Astrocyte (in vitro differentiated cells and primary cell): ENCODE measurements at regions not wholly inside any gene's neighbourhood (a gene's known extent, or its start where the extent isn't known, plus 50 kb on each side); places are given as distances from the start of the nearest gene placed in this dataset.
A peak's percentile ranks its signal among the peaks of the same experiment; 100 is the strongest.

Source experiments
- DNase-seq: peaks from one replicate; pipeline ENCODE4 v3.0.0-alpha.2; 2010; ENCODE audit warnings: low read depth
- FAIRE-seq: peaks from 2 replicates; lab custom pipeline; 2011; peaks lifted over from hg19 to GRCh38; lab: Jason Lieb, UNC
- H2AFZ ChIP-seq: 2 replicates; pipeline ENCODE4 v1.6.0; 2012; ENCODE audit warnings: low read depth, low read length, inconsistent platforms
- H3K27ac ChIP-seq: 2 replicates; pipeline ENCODE4 v1.5.1; 2011; ENCODE audit warnings: low read depth, low read length, inconsistent platforms
- H3K27me3 ChIP-seq: 2 replicates; pipeline ENCODE4 v1.6.0; 2011; ENCODE audit warnings: low read length, inconsistent platforms; ENCODE audit not compliant: insufficient read depth
- H3K36me3 ChIP-seq: 2 replicates; pipeline ENCODE4 v1.5.1; 2011; ENCODE audit warnings: low read length, inconsistent platforms; ENCODE audit not compliant: insufficient read depth
- H3K4me1 ChIP-seq: 2 replicates; pipeline ENCODE4 v1.5.1; 2011; ENCODE audit warnings: low read length, inconsistent platforms; ENCODE audit not compliant: insufficient read depth
- H3K4me2 ChIP-seq: 2 replicates; pipeline ENCODE4 v1.6.0; 2012; ENCODE audit warnings: low read length, inconsistent platforms
- H3K4me3 ChIP-seq: 2 replicates; pipeline ENCODE4 v1.5.1; 2011; ENCODE audit warnings: low read depth, mild to moderate bottlenecking, low read length, inconsistent platforms; ENCODE audit not compliant: insufficient read depth
- H3K79me2 ChIP-seq: 2 replicates; pipeline ENCODE4 v1.6.0; 2012; ENCODE audit warnings: mild to moderate bottlenecking, low read length, inconsistent platforms; ENCODE audit not compliant: insufficient read depth
- H3K9ac ChIP-seq: 2 replicates; pipeline ENCODE4 v1.6.0; 2012; ENCODE audit warnings: mild to moderate bottlenecking, low read length, inconsistent platforms
- H3K9me3 ChIP-seq: 2 replicates; pipeline ENCODE4 v1.5.1; 2012; ENCODE audit warnings: low read depth, mild to moderate bottlenecking, low read length, inconsistent platforms; ENCODE audit not compliant: insufficient read depth
- H4K20me1 ChIP-seq: 2 replicates; pipeline ENCODE4 v1.6.0; 2012; ENCODE audit warnings: low read length, inconsistent platforms; ENCODE audit not compliant: insufficient read depth
- H3K27ac Mint-ChIP-seq: one replicate; pipeline ENCODE4 v1.8.0; 2021; ENCODE audit warnings: mild to moderate bottlenecking, mixed read lengths; ENCODE audit not compliant: unreplicated experiment
- H3K27me3 Mint-ChIP-seq: one replicate; pipeline ENCODE4 v1.8.0; 2021; ENCODE audit warnings: low read depth, mixed read lengths; ENCODE audit not compliant: unreplicated experiment
- H3K36me3 Mint-ChIP-seq: one replicate; pipeline ENCODE4 v1.8.0; 2021; ENCODE audit warnings: low read depth, mixed read lengths; ENCODE audit not compliant: unreplicated experiment
- H3K4me1 Mint-ChIP-seq: one replicate; pipeline ENCODE4 v1.8.0; 2021; ENCODE audit warnings: low read depth, mixed read lengths; ENCODE audit not compliant: unreplicated experiment
- H3K4me3 Mint-ChIP-seq: one replicate; pipeline ENCODE4 v1.8.0; 2021; ENCODE audit warnings: mild to moderate bottlenecking, moderate library complexity, mixed read lengths; ENCODE audit not compliant: unreplicated experiment
- H3K9me3 Mint-ChIP-seq: one replicate; pipeline ENCODE4 v1.8.0; 2021; ENCODE audit warnings: mild to moderate bottlenecking, mixed read lengths; ENCODE audit not compliant: unreplicated experiment
- EZH2 ChIP-seq: IDR thresholded peaks from 2 replicates; pipeline ENCODE4 v1.6.1; 2012; ENCODE audit warnings: mild to moderate bottlenecking, low read length, inconsistent platforms; ENCODE audit not compliant: insufficient read depth
- TF ChIP-seq, protein P1 (sequence below): IDR thresholded peaks from 2 replicates; pipeline ENCODE4 v1.5.1; 2011; ENCODE audit warnings: low read depth, mild to moderate bottlenecking, inconsistent platforms, low read length, moderate library complexity; ENCODE audit not compliant: insufficient read depth

DNA sequence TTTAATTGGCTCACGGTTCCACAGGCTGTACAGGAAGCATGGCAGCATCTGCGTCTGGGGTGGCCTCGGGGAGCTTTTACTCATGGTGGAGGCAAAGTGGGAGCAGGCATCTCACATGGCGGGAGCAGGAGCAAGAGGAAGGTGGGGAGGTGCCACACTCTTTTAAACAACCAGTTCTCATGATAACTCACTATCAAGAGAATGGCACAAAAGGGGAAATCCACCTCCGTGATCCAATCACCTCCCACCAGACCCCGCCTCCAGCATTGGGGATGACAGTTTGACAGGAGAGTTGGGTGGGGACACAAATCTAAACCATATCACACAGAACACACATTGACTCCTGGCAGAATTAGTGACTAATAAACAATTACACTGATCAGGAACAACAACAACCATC lies 68.6 kb upstream of the ACKR3 start:
- H2AFZ ChIP-seq, result no peak overlapping the region
- Mint-ChIP-seq H3K27me3 (peaks cover 13% of the 10 kb centered on the region), H3K27ac (no peak overlapping the region), H3K4me1 (peaks cover 8% of the 10 kb centered on the region), H3K36me3 (no peaks in the 10 kb centered on the region), H3K9me3 (peaks cover 23% of the 10 kb centered on the region), H3K4me3 (no peak overlapping the region)
- no peaks in the 10 kb centered on the region for H3K9me3 ChIP-seq
- no peak overlapping the region for H3K27ac ChIP-seq
- no peaks in the 10 kb centered on the region for H4K20me1 ChIP-seq
- peaks cover 5% of the 10 kb centered on the region for H3K27me3 ChIP-seq
- TF ChIP-seq, protein P1, sequence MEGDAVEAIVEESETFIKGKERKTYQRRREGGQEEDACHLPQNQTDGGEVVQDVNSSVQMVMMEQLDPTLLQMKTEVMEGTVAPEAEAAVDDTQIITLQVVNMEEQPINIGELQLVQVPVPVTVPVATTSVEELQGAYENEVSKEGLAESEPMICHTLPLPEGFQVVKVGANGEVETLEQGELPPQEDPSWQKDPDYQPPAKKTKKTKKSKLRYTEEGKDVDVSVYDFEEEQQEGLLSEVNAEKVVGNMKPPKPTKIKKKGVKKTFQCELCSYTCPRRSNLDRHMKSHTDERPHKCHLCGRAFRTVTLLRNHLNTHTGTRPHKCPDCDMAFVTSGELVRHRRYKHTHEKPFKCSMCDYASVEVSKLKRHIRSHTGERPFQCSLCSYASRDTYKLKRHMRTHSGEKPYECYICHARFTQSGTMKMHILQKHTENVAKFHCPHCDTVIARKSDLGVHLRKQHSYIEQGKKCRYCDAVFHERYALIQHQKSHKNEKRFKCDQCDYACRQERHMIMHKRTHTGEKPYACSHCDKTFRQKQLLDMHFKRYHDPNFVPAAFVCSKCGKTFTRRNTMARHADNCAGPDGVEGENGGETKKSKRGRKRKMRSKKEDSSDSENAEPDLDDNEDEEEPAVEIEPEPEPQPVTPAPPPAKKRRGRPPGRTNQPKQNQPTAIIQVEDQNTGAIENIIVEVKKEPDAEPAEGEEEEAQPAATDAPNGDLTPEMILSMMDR, result no peak
- TF ChIP-seq EZH2, result no peak
- H3K36me3 ChIP-seq, result no peaks in the 10 kb centered on the region
- FAIRE-seq, result no peak
- no peak overlapping the region for H3K4me3 ChIP-seq
- DNase-seq, result no peak
- peaks cover 4% of the 10 kb centered on the region for H3K4me1 ChIP-seq
- H3K9ac ChIP-seq, result no peak overlapping the region
- H3K79me2 ChIP-seq, result no peaks in the 10 kb centered on the region
- H3K4me2 ChIP-seq, result no peak overlapping the region

DNA sequence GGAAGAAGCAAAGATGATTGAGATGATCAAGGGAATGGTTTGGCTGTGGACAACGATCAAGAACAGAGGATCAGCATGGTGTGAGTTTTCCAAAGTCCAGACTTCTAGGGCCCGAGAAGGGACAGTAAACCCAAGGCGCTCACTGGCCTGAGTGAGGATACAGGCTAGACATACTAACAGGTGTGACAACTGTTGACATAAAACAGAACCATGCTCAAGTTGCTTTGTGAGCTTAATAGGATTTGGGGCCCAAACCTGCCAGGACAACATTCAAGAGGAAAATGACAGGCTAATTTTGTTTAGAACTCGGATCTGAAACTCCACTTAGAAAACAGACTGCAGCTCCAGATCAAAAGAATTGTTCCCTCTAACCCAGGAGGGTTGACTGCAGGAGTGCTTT lies 68.1 kb upstream of the ACKR3 start:
- Mint-ChIP-seq H3K4me3 (no peak overlapping the region), H3K4me1 (peaks cover 8% of the 10 kb centered on the region), H3K27ac (no peak overlapping the region), H3K36me3 (no peaks in the 10 kb centered on the region), H3K27me3 (peaks cover 13% of the 10 kb centered on the region), H3K9me3 (peaks cover 23% of the 10 kb centered on the region)
- peaks cover 8% of the 10 kb centered on the region for H3K27me3 ChIP-seq
- no peak overlapping the region for H3K4me3 ChIP-seq
- no peaks in the 10 kb centered on the region for H3K9me3 ChIP-seq
- no peak for DNase-seq
- no peaks in the 10 kb centered on the region for H3K36me3 ChIP-seq
- TF ChIP-seq, protein P1, result no peak
- no peak for TF ChIP-seq EZH2
- H2AFZ ChIP-seq, result no peak overlapping the region
- H3K4me1 ChIP-seq, result peaks cover 4% of the 10 kb centered on the region
- H3K79me2 ChIP-seq, result no peaks in the 10 kb centered on the region
- H3K27ac ChIP-seq, result no peak overlapping the region
- no peak overlapping the region for H3K9ac ChIP-seq
- FAIRE-seq, result no peak
- H3K4me2 ChIP-seq, result no peak overlapping the region
- no peaks in the 10 kb centered on the region for H4K20me1 ChIP-seq

DNA sequence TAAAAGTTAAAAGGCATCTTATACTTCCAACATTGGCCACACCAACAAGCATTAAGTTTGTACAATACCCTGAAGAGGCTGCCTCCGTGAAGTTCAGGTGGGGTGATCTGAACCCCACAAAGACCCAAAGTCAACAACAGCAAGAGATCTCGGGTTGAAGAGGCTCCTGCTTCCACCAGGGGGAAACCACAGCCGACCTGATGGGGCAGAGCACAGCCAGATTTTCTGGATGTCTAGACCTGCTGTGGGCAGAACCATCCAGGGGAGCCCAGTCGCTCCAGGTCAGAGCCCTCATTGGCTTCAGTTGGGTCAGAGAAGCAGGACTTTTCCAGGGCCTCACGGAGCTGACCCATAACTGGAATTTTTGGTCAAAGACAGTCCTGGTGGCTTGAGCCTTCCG lies 66.5 kb upstream of the ACKR3 start:
- H3K9me3 ChIP-seq, result no peaks in the 10 kb centered on the region
- H3K9me3 Mint-ChIP-seq, result peaks cover 29% of the 10 kb centered on the region
- no peak overlapping the region for H3K27ac ChIP-seq
- no peaks in the 10 kb centered on the region for H3K36me3 Mint-ChIP-seq
- H3K9ac ChIP-seq, result no peak overlapping the region
- TF ChIP-seq, protein P1, result peak; percentile 7
- TF ChIP-seq EZH2, result no peak
- no peak for DNase-seq
- H3K4me2 ChIP-seq, result no peak overlapping the region
- H3K27me3 ChIP-seq, result peaks cover 15% of the 10 kb centered on the region
- H3K27ac Mint-ChIP-seq, result no peak overlapping the region
- H4K20me1 ChIP-seq, result no peaks in the 10 kb centered on the region
- H2AFZ ChIP-seq, result no peak overlapping the region
- H3K36me3 ChIP-seq, result no peaks in the 10 kb centered on the region
- peaks cover 6% of the 10 kb centered on the region for H3K4me1 Mint-ChIP-seq
- no peak for FAIRE-seq
- H3K4me3 ChIP-seq, result no peak overlapping the region
- H3K4me3 Mint-ChIP-seq, result no peak overlapping the region
- H3K79me2 ChIP-seq, result no peaks in the 10 kb centered on the region
- peaks cover 18% of the 10 kb centered on the region for H3K27me3 Mint-ChIP-seq
- H3K4me1 ChIP-seq, result peaks cover 4% of the 10 kb centered on the region
